Progenitor cell of endocrine pancreas (in vitro differentiated cells): ENCODE measurements at regions not wholly inside any gene's neighbourhood (a gene's known extent, or its start where the extent isn't known, plus 50 kb on each side); places are given as distances from the start of the nearest gene placed in this dataset.

Experiments
- DNase-seq: peaks from one replicate; pipeline ENCODE4 v3.0.0; 2021; ENCODE audit warnings: low spot score; ENCODE audit not compliant: unreplicated experiment
- H3K27ac Mint-ChIP-seq: 2 replicates; pipeline ENCODE4 v1.8.0; 2021; ENCODE audit warnings: mild to moderate bottlenecking, moderate library complexity, mixed read lengths
- H3K27me3 Mint-ChIP-seq: 2 replicates; pipeline ENCODE4 v1.8.0; 2021; ENCODE audit warnings: mixed read lengths
- H3K36me3 Mint-ChIP-seq: 2 replicates; pipeline ENCODE4 v1.8.0; 2022; ENCODE audit warnings: mixed read lengths; ENCODE audit not compliant: insufficient read depth
- H3K4me1 Mint-ChIP-seq: 2 replicates; pipeline ENCODE4 v1.8.0; 2021; ENCODE audit warnings: low read depth, mixed read lengths
- H3K4me3 Mint-ChIP-seq: 2 replicates; pipeline ENCODE4 v1.8.0; 2021; ENCODE audit warnings: low read depth, mild to moderate bottlenecking, moderate library complexity, mixed read lengths
- H3K9me3 Mint-ChIP-seq: 2 replicates; pipeline ENCODE4 v1.8.0; 2021; ENCODE audit warnings: low read depth, mixed read lengths
- TF ChIP-seq, protein P1 (sequence below): fragments of 200-600 bp; sonication (generic); IDR thresholded peaks from one replicate; pipeline ENCODE4 v1.5.0; 2021; ENCODE audit warnings: antibody characterized with exemption, mild to moderate bottlenecking; ENCODE audit not compliant: unreplicated experiment

DNA sequence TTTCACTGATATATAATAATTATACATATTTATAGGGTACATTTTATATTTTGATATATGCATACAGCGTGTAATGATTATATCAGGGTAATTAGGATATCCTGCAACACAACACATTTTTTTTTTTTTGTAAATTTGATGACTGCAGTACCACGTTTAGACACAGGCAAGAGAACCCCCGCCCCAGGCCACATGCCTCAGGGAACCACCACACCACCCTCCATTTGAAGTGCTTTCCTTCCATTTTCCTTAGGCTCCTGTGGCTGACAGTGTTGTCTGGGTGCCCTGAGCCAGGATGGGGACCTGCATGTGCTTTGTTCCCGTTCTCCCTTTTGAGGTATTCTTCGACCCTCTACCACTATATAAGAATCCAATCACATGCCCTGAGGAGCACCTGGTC is 161.6 kb upstream of the CTAGE1 start:
- Mint-ChIP-seq H3K27me3 (no peaks in the 10 kb centered on the region), H3K4me3 (no peak overlapping the region), H3K36me3 (no peaks in the 10 kb centered on the region), H3K4me1 (no peaks in the 10 kb centered on the region), H3K27ac (no peak overlapping the region), H3K9me3 (peaks cover 6% of the 10 kb centered on the region)
- TF ChIP-seq, protein P1, sequence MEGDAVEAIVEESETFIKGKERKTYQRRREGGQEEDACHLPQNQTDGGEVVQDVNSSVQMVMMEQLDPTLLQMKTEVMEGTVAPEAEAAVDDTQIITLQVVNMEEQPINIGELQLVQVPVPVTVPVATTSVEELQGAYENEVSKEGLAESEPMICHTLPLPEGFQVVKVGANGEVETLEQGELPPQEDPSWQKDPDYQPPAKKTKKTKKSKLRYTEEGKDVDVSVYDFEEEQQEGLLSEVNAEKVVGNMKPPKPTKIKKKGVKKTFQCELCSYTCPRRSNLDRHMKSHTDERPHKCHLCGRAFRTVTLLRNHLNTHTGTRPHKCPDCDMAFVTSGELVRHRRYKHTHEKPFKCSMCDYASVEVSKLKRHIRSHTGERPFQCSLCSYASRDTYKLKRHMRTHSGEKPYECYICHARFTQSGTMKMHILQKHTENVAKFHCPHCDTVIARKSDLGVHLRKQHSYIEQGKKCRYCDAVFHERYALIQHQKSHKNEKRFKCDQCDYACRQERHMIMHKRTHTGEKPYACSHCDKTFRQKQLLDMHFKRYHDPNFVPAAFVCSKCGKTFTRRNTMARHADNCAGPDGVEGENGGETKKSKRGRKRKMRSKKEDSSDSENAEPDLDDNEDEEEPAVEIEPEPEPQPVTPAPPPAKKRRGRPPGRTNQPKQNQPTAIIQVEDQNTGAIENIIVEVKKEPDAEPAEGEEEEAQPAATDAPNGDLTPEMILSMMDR: no peak
- DNase-seq: no peak

GRCh38 chr18:22585333-22585732 is 167.6 kb upstream of the CTAGE1 start:
- Mint-ChIP-seq H3K4me1 (peaks cover 6% of the 10 kb centered on the region), H3K36me3 (no peaks in the 10 kb centered on the region), H3K9me3 (peaks cover 4% of the 10 kb centered on the region), H3K27ac (no peak overlapping the region), H3K27me3 (peaks cover 1% of the 10 kb centered on the region), H3K4me3 (no peak overlapping the region)
- TF ChIP-seq, protein P1: no peak
- no peak for DNase-seq

- DNase-seq: no peak
- peaks cover 4% of the 10 kb centered on the region for H3K9me3 Mint-ChIP-seq
- no peak overlapping the region for H3K4me3 Mint-ChIP-seq
- no peak overlapping the region for H3K27ac Mint-ChIP-seq
- H3K27me3 Mint-ChIP-seq: peaks cover 4% of the 10 kb centered on the region
- H3K36me3 Mint-ChIP-seq: no peaks in the 10 kb centered on the region
- TF ChIP-seq, protein P1: no peak
- peaks cover 6% of the 10 kb centered on the region for H3K4me1 Mint-ChIP-seq
These were observed 168.1 kb upstream of the CTAGE1 start for GRCh38 chr18:22585821-22586220.

- Mint-ChIP-seq H3K27ac (no peak overlapping the region), H3K4me1 (no peaks in the 10 kb centered on the region), H3K27me3 (peaks cover 4% of the 10 kb centered on the region), H3K36me3 (no peaks in the 10 kb centered on the region), H3K9me3 (peaks cover 4% of the 10 kb centered on the region), H3K4me3 (no peak overlapping the region)
- TF ChIP-seq, protein P1: no peak
- DNase-seq: no peak
These were observed 173.5 kb upstream of the CTAGE1 start for GRCh38 chr18:22591222-22591621.

DNA sequence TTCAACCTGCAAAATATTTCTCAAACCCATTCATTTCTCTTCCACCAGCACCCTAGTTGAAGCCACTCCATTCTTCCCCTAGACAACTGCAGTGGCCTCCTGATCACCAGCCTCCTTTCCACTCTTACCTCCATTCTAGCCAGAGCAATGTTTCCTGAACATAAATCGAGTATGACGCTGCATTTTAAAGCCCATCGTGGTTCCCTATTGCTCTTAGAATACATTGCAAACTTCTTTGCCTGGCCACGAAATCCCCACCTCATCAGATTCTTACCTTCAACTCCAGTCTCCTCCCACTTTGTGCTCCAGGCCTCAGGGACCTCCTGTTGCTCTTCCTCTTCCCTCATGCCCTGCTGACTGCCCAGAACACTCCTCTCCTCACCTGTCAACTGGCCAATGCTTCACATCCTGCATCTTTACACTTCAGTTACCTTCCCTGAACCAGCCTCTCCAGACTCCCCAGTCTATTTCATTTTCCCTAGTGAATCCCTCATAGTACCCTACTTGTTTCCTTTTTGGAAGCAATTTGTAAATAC is 176.5 kb upstream of the CTAGE1 start:
- H3K27ac Mint-ChIP-seq: no peak overlapping the region
- no peak for DNase-seq

More for the DNA sequence above, 176.5 kb upstream of the CTAGE1 start:
- Mint-ChIP-seq H3K4me3 (no peak overlapping the region), H3K4me1 (no peaks in the 10 kb centered on the region), H3K27me3 (peaks cover 6% of the 10 kb centered on the region), H3K36me3 (no peaks in the 10 kb centered on the region), H3K9me3 (no peaks in the 10 kb centered on the region)
- TF ChIP-seq, protein P1: no peak
